ENCODE measurements at regions not wholly inside any gene's neighbourhood (a gene's known extent, or its start where the extent isn't known, plus 50 kb on each side); places are given as distances from the start of the nearest gene placed in this dataset.

- intact Hi-C loops (cut with micrococcal nuclease) = no loop called here
- no peak overlapping the region for H3K27ac ChIP-seq (ENCODE audit: low read depth, low read length)
- no TSS peak for BruUV-seq (replicated peaks)
Observed at GRCh38 chr2:42934580-42935186, 142.3 kb upstream of the HAAO start.

DNA sequence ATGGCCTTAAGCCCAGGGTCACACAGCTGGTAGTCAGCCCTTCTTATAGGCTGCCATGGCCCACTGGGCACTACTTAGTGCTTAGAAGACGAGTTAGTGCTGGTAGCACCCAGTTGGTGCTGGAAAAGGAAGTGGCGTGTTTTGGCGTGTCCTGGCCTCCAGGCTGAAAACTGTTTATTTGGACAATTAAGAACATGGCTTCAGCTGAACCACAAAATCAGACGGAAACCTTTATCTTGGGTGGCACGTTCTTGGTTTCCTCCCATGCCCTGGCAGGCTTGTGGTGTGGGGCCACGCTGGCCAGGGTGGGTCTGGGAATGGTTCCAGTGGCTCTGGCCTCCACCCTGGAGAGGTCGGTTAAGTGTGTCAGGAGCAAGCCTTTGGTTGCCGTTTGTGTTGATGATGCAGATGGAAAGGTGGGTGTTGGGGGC is 141.5 kb upstream of the HAAO start:
- H3K4me1 ChIP-seq (ENCODE audit: control insufficient read depth in 1 of 2, insufficient read depth in 2 of 2, low read length in 2 of 2) = no peaks in the 10 kb centered on the region
- no peak for TF ChIP-seq YY1 (IDR thresholded peaks at IDR 0.05; ENCODE audit: extremely low read depth, insufficient replicate concordance, low read depth, low read length)
- no peak for TF ChIP-seq JUND (IDR thresholded peaks at IDR 0.05)
- TF ChIP-seq EZH2phosphoT487 (IDR thresholded peaks at IDR 0.05; ENCODE audit: borderline replicate concordance) = no peak
- TF ChIP-seq ELF1 (IDR thresholded peaks at IDR 0.05; ENCODE audit: borderline replicate concordance, low read depth) = no peak
- no peak for TF ChIP-seq POLR2A (IDR thresholded peaks at IDR 0.05; ENCODE audit: borderline replicate concordance, extremely low read depth, insufficient read depth, insufficient read length)
- no peak for TF ChIP-seq EZH2 (IDR thresholded peaks at IDR 0.05)
- TF ChIP-seq, protein P1, sequence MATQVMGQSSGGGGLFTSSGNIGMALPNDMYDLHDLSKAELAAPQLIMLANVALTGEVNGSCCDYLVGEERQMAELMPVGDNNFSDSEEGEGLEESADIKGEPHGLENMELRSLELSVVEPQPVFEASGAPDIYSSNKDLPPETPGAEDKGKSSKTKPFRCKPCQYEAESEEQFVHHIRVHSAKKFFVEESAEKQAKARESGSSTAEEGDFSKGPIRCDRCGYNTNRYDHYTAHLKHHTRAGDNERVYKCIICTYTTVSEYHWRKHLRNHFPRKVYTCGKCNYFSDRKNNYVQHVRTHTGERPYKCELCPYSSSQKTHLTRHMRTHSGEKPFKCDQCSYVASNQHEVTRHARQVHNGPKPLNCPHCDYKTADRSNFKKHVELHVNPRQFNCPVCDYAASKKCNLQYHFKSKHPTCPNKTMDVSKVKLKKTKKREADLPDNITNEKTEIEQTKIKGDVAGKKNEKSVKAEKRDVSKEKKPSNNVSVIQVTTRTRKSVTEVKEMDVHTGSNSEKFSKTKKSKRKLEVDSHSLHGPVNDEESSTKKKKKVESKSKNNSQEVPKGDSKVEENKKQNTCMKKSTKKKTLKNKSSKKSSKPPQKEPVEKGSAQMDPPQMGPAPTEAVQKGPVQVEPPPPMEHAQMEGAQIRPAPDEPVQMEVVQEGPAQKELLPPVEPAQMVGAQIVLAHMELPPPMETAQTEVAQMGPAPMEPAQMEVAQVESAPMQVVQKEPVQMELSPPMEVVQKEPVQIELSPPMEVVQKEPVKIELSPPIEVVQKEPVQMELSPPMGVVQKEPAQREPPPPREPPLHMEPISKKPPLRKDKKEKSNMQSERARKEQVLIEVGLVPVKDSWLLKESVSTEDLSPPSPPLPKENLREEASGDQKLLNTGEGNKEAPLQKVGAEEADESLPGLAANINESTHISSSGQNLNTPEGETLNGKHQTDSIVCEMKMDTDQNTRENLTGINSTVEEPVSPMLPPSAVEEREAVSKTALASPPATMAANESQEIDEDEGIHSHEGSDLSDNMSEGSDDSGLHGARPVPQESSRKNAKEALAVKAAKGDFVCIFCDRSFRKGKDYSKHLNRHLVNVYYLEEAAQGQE (IDR thresholded peaks at IDR 0.05; ENCODE audit: low read depth) = no peak
- TF ChIP-seq, protein P2, sequence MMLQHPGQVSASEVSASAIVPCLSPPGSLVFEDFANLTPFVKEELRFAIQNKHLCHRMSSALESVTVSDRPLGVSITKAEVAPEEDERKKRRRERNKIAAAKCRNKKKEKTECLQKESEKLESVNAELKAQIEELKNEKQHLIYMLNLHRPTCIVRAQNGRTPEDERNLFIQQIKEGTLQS (IDR thresholded peaks at IDR 0.05) = no peak
- TF ChIP-seq SP1 (IDR thresholded peaks at IDR 0.05; ENCODE audit: low read depth) = no peak
- TF ChIP-seq, protein P3, sequence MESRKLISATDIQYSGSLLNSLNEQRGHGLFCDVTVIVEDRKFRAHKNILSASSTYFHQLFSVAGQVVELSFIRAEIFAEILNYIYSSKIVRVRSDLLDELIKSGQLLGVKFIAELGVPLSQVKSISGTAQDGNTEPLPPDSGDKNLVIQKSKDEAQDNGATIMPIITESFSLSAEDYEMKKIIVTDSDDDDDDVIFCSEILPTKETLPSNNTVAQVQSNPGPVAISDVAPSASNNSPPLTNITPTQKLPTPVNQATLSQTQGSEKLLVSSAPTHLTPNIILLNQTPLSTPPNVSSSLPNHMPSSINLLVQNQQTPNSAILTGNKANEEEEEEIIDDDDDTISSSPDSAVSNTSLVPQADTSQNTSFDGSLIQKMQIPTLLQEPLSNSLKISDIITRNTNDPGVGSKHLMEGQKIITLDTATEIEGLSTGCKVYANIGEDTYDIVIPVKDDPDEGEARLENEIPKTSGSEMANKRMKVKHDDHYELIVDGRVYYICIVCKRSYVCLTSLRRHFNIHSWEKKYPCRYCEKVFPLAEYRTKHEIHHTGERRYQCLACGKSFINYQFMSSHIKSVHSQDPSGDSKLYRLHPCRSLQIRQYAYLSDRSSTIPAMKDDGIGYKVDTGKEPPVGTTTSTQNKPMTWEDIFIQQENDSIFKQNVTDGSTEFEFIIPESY (IDR thresholded peaks at IDR 0.05; ENCODE audit: extremely low read depth, insufficient replicate concordance, low read length) = no peak
- TF ChIP-seq ZFX (IDR thresholded peaks at IDR 0.05) = no peak
- TF ChIP-seq POLR2AphosphoS5 (IDR thresholded peaks at IDR 0.05; ENCODE audit: low read depth, low read length) = no peak
- no peak for TF ChIP-seq SRF (IDR thresholded peaks at IDR 0.05; ENCODE audit: low read depth)

More at GRCh38 chr2:42934580-42935186, 142.3 kb upstream of the HAAO start:
- ChIA-PET CTCF (interaction anchor here (0.5 kb wide), 1 partner anchor 217 kb away, joined by 3 read pairs; no protein-coding TSS in a partner anchor), POLR2A (no interaction called here), RAD21 (ENCODE audit: low non-redundant PET in 1 of 2, low total read pairs in 2 of 2, uncharacterized antibody in 2 of 2, unreplicated experiment in 2 of 2) (no interaction called here)
- Histone ChIP-seq H3K79me2 (ENCODE audit: insufficient read depth, low read length) (no peaks in the 10 kb centered on the region), H3K9me2 (ENCODE audit: insufficient read depth) (no peaks in the 10 kb centered on the region), H4K20me1 (ENCODE audit: insufficient read depth) (no peaks in the 10 kb centered on the region), H3K27me3 (ENCODE audit: insufficient read depth, low read length) (no peaks in the 10 kb centered on the region), H3K4me3 (replicated peaks in 1 of 2; ENCODE audit: low read depth in 1 of 2, low read length in 2 of 2) (no peak overlapping the region), H3K36me3 (ENCODE audit: control insufficient read depth in 1 of 2, insufficient read depth in 2 of 2, low read length in 2 of 2) (no peaks in the 10 kb centered on the region), H3K4me1 (ENCODE audit: control insufficient read depth in 1 of 2, insufficient read depth in 2 of 2, low read length in 2 of 2) (no peaks in the 10 kb centered on the region), H3K4me2 (ENCODE audit: low read length) (no peak overlapping the region), H3K9me3 (ENCODE audit: control insufficient read depth in 1 of 2, insufficient read depth in 1 of 2, low read depth in 1 of 2, low read length in 2 of 2) (no peaks in the 10 kb centered on the region), H2AFZ (ENCODE audit: low read depth, low read length, poor library complexity, severe bottlenecking) (no peak overlapping the region), H3K9ac (ENCODE audit: low read length) (no peak overlapping the region)
- TF ChIP-seq CBX3 (IDR thresholded peaks at IDR 0.05; ENCODE audit: low read depth) (no peak), ZNF274 (IDR thresholded peaks at IDR 0.05; ENCODE audit: low read depth, low read length) (no peak), SIN3A (IDR thresholded peaks at IDR 0.05; ENCODE audit: low read depth) (no peak), FOSL1 (IDR thresholded peaks at IDR 0.05; ENCODE audit: low read depth) (no peak), EZH2phosphoT487 (IDR thresholded peaks at IDR 0.05; ENCODE audit: borderline replicate concordance) (no peak)
- TF ChIP-seq, protein P4, sequence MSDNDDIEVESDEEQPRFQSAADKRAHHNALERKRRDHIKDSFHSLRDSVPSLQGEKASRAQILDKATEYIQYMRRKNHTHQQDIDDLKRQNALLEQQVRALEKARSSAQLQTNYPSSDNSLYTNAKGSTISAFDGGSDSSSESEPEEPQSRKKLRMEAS (IDR thresholded peaks at IDR 0.05) = no peak
- no peak for DNase-seq (ENCODE audit: low read depth, low spot score)
- no peak for ATAC-seq

More for the DNA sequence above, 141.5 kb upstream of the HAAO start:
- intact Hi-C loops (cut with micrococcal nuclease) = no loop called here
- no peaks in the 10 kb centered on the region for H3K27me3 ChIP-seq (ENCODE audit: insufficient read depth, low read length)
- ATAC-seq (no peak), DNase-seq (ENCODE audit: low read depth, low spot score) (no peak)
- H3K27ac ChIP-seq (ENCODE audit: low read depth, low read length) = no peak overlapping the region
- no peaks in the 10 kb centered on the region for H3K9me2 ChIP-seq (ENCODE audit: insufficient read depth)
- ChIA-PET CTCF (no interaction called here), RAD21 (ENCODE audit: low non-redundant PET in 1 of 2, low total read pairs in 2 of 2, uncharacterized antibody in 2 of 2, unreplicated experiment in 2 of 2) (no interaction called here), POLR2A (no interaction called here)
- BruUV-seq (replicated peaks) = no TSS peak
- H3K4me3 ChIP-seq (replicated peaks in 1 of 2; ENCODE audit: low read depth in 1 of 2, low read length in 2 of 2) = no peak overlapping the region
- H3K4me2 ChIP-seq (ENCODE audit: low read length) = no peak overlapping the region
- H2AFZ ChIP-seq (ENCODE audit: low read depth, low read length, poor library complexity, severe bottlenecking) = no peak overlapping the region
- H3K9me3 ChIP-seq (ENCODE audit: control insufficient read depth in 1 of 2, insufficient read depth in 1 of 2, low read depth in 1 of 2, low read length in 2 of 2) = no peaks in the 10 kb centered on the region
- H3K36me3 ChIP-seq (ENCODE audit: control insufficient read depth in 1 of 2, insufficient read depth in 2 of 2, low read length in 2 of 2) = no peaks in the 10 kb centered on the region
- no peaks in the 10 kb centered on the region for H4K20me1 ChIP-seq (ENCODE audit: insufficient read depth)
- no peaks in the 10 kb centered on the region for H3K79me2 ChIP-seq (ENCODE audit: insufficient read depth, low read length)
- H3K9ac ChIP-seq (ENCODE audit: low read length) = no peak overlapping the region
